Hepatocyte (in vitro differentiated cells): ENCODE measurements at regions not wholly inside any gene's neighbourhood (a gene's known extent, or its start where the extent isn't known, plus 50 kb on each side); places are given as distances from the start of the nearest gene placed in this dataset.

Source experiments
- CTCF ChIP-seq: fragments of 200-600 bp; sonication (generic); IDR thresholded peaks from 2 replicates; pipeline ENCODE4 v1.5.1; 2016; ENCODE audit warnings: antibody characterized with exemption, mild to moderate bottlenecking; ENCODE audit not compliant: poor library complexity
- EZH2phosphoT487 ChIP-seq: fragments of 200-600 bp; sonication (generic); IDR thresholded peaks from one replicate; pipeline ENCODE4 v1.6.1; 2018; ENCODE audit warnings: antibody characterized with exemption, mild to moderate bottlenecking, low read depth, moderate library complexity; ENCODE audit not compliant: unreplicated experiment, severe bottlenecking

DNA sequence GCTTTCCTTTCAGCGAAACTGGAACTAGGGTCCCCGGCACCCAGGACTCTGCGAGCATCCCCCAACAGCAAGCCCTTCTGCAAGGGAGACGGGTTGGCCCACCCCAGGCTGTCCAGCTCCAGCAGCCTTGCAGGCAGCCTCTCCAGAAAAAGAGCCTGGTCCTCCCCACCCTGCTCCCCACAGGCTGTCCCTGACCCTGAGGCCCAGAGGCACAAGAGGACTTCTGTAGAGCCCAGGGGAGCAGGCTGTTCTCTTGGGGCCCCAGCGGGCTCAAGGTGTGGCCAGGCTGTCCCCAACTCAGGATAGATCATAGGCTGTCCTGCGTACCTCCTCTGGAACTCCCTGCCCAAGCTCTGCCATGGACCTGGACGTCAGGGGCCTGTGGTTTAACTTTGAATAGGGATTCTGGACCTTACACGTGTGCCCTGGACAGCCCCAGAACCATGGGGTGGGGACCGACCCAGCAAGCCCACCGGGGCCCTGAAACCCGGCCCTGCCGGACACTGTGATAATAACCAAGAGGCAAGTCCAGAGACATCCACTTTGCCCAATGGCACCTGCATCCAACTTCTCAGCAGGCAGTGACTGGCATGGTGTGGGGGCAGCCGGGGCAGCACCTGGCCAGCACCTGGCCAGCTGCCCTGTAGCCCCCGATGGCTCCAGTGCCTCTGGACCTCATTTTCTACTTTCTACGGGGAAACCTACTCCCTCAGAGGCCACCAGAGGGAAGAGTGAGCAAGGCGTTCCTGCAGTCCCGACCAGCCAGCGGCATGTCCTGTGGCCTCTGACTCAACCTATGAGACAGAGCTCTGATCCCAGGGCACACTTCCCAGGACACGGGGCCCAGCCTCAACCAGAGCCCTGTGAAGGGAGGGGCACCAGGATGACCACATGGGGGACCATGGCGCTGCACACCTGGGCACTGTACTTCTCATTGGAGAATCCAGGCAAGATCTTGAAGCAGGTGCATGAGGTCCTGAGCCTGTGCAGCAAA, 50.9 kb upstream of the TPM4 start:
- TF ChIP-seq CTCF: peak; percentile 24
- no peak for TF ChIP-seq EZH2phosphoT487
